GM12878 (cell line): ENCODE measurements at regions not wholly inside any gene's neighbourhood (a gene's known extent, or its start where the extent isn't known, plus 50 kb on each side); places are given as distances from the start of the nearest gene placed in this dataset.

Experiments used
- ATAC-seq: fragments of 200-7000 bp; cut with Tn5 transposase; 3 replicates; pipeline ENCODE4 v1.9.1; 2020; ENCODE audit warnings: mild to moderate bottlenecking, moderate library complexity
- BruUV-seq: library from RNA; stranded (reverse); fragments of 400-500 nt; replicated peaks from 2 replicates; lab custom pipeline; 2021; lab: Mats Ljungman, UMichigan
- CTCF ChIA-PET: fragments of 300-600 bp; sonication (Branson Sonifier 250); formaldehyde crosslinking; extraction: SDS; loops from one replicate; lab custom pipeline; 2021; ENCODE audit warnings: inconsistent platforms; lab: Yijun Ruan, JAX
- POLR2A ChIA-PET: fragments of 350-600 bp; formaldehyde crosslinking; extraction: SDS; loops from one replicate; lab custom pipeline; 2021; ENCODE audit warnings: inconsistent platforms; lab: Charles Lee
- RAD21 ChIA-PET: fragments of 300-600 bp; sonication (Branson Sonifier 250); formaldehyde crosslinking; loops from one replicate; lab custom pipeline; 2023; ENCODE audit warnings: antibody characterized with exemption; ENCODE audit not compliant: unreplicated experiment; lab: Charles Lee
- SMC1A ChIA-PET: fragments of 300-600 bp; sonication (Branson Sonifier 250); formaldehyde crosslinking; loops from one replicate; lab custom pipeline; 2023; ENCODE audit not compliant: unreplicated experiment, uncharacterized antibody; lab: Charles Lee
- DNase-seq: peaks from one replicate; pipeline ENCODE4 v3.0.0-alpha.2; 2011; ENCODE audit warnings: low read depth, low spot score
- FAIRE-seq: peaks from 3 replicates; lab custom pipeline; 2011; peaks lifted over from hg19 to GRCh38; lab: Jason Lieb, UNC
- H2AFZ ChIP-seq: 2 replicates; pipeline ENCODE4 v1.6.0; 2011; ENCODE audit warnings: low read depth, low read length, control low read depth; ENCODE audit not compliant: control insufficient read depth
- H3K27ac ChIP-seq: 2 replicates; pipeline ENCODE4 v1.5.1; 2011; ENCODE audit warnings: control low read depth; ENCODE audit not compliant: control insufficient read depth, insufficient read depth
- H3K27me3 ChIP-seq, 2 experiments: replicated peaks in 1 of 2; 2 replicates each; pipeline versions ENCODE4 v1.6.0 to v1.6.1; 2011; ENCODE audit warnings: low read length in 1 of 2; ENCODE audit not compliant: control insufficient read depth in 2 of 2, insufficient read depth in 2 of 2
- H3K36me3 ChIP-seq, 2 experiments: 2 replicates each; pipeline ENCODE4 v1.5.1; 2011; ENCODE audit warnings: low read length in 1 of 2; ENCODE audit not compliant: control insufficient read depth in 2 of 2, insufficient read depth in 2 of 2
- H3K4me1 ChIP-seq: 2 replicates; pipeline ENCODE4 v1.6.1; 2011; ENCODE audit warnings: mild to moderate bottlenecking, low read length, moderate library complexity, mixed read lengths; ENCODE audit not compliant: control insufficient read depth, insufficient read depth
- H3K4me2 ChIP-seq: 2 replicates; pipeline ENCODE4 v1.6.0; 2011; ENCODE audit warnings: control low read depth; ENCODE audit not compliant: control insufficient read depth, insufficient read depth
- H3K4me3 ChIP-seq: fragments of 200-600 bp; sonication (generic); 2 replicates; pipeline ENCODE4 v1.5.1; 2016
- H3K79me2 ChIP-seq: 2 replicates; pipeline ENCODE4 v1.6.0; 2011; ENCODE audit warnings: low read length; ENCODE audit not compliant: control insufficient read depth, insufficient read depth
- H3K9ac ChIP-seq: 2 replicates; pipeline ENCODE4 v1.8.0; 2011; ENCODE audit warnings: low read length, control low read depth, mixed read lengths; ENCODE audit not compliant: control insufficient read depth, insufficient read depth
- H3K9me3 ChIP-seq: replicated peaks from 3 replicates; pipeline ENCODE4 v1.5.1; 2011; ENCODE audit warnings: mild to moderate bottlenecking, low read length; ENCODE audit not compliant: control insufficient read depth, insufficient read depth
- H4K20me1 ChIP-seq: 2 replicates; pipeline ENCODE4 v1.6.0; 2011; ENCODE audit not compliant: control insufficient read depth, insufficient read depth
- CHD4 ChIP-seq: fragments of 200-600 bp; sonication (generic); IDR thresholded peaks from 2 replicates; pipeline ENCODE4 v1.6.1; 2016; ENCODE audit warnings: mild to moderate bottlenecking
- GATAD2B ChIP-seq: fragments of 450-650 bp; conservative IDR thresholded peaks from 2 replicates; pipeline ENCODE4 v1.6.1; 2017; ENCODE audit warnings: low read depth, mild to moderate bottlenecking, moderate library complexity
- MYC ChIP-seq: IDR thresholded peaks from 2 replicates; pipeline ENCODE4 v1.6.1; 2011; ENCODE audit warnings: mild to moderate bottlenecking, low read length, moderate library complexity, inconsistent platforms; ENCODE audit not compliant: insufficient read depth, insufficient replicate concordance, insufficient read length, severe bottlenecking
- YY1 ChIP-seq: IDR thresholded peaks from 2 replicates; pipeline ENCODE4 v1.6.1; 2011; ENCODE audit warnings: low read depth, mild to moderate bottlenecking, low read length
- ZNF274 ChIP-seq: IDR thresholded peaks from one replicate; pipeline ENCODE4 v1.8.0; 2011; ENCODE audit not compliant: insufficient read length, insufficient read depth
- WGBS: methylation state at CpG from one replicate; pipeline ENCODE4 v1.1.6; 2016; ENCODE audit warnings: low lambda C conversion rate; ENCODE audit not compliant: insufficient replicate concordance, insufficient coverage; ENCODE audit errors: missing lambda C conversion rate; 5-methylcytosine and 5-hydroxymethylcytosine counted together
- in situ Hi-C: fragments of 300-500 bp; cut with MboI; formaldehyde crosslinking; loops from 9 replicates; pipeline ENCODE4 v1.14.3; 2018; ENCODE audit warnings: mixed read lengths
- intact Hi-C: fragments of 100-400 bp; cut with micrococcal nuclease; formaldehyde crosslinking; loops from one replicate; pipeline ENCODE4 v1.14.2; 2022; ENCODE audit not compliant: unreplicated experiment
- TF ChIP-seq, protein P1 (sequence below): IDR thresholded peaks from 2 replicates; pipeline ENCODE4 v1.6.1; 2012; ENCODE audit warnings: low read depth, low read length, improper control_type of control experiment
- TF ChIP-seq, protein P2 (sequence below): fragments of 450-650 bp; formaldehyde crosslinking; IDR thresholded peaks from 2 replicates; pipeline ENCODE4 v1.4.0; 2022; ENCODE audit warnings: mild to moderate bottlenecking, moderate library complexity

DNA sequence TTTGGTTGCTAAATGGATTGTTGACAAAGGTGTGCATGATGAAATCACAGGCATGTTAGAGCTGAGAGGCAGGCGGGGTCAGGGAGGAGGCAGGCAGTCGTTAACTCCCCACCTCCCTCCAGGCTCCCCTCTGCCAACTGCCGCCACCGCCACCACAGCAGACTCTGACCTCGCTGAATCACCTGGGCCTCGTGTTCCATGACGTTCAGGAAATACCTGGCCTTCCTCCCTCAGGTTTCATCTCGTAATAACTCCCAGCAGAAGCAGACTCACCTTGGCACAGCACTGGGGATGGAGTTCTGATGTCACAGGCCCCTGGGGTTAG is 198.5 kb downstream of the KATNAL1 start:
- SMC1A ChIA-PET, result interaction anchor here (1.4 kb wide), 1 partner anchor 338 kb away, joined by 4 read pairs; no protein-coding TSS in a partner anchor
- POLR2A ChIA-PET, result no interaction called here
- TF ChIP-seq CHD4, result no peak
- TF ChIP-seq YY1, result no peak
- Histone ChIP-seq H3K79me2 (no peaks in the 10 kb centered on the region), H4K20me1 (no peaks in the 10 kb centered on the region), H3K4me1 (no peaks in the 10 kb centered on the region), H3K27me3 (no peaks in the 10 kb centered on the region), H3K4me3 (no peak overlapping the region), H3K27ac (no peak overlapping the region), H3K9ac (no peak overlapping the region), H3K9me3 (no peaks in the 10 kb centered on the region), H3K36me3 (no peaks in the 10 kb centered on the region), H3K4me2 (no peak overlapping the region), H2AFZ (no peak overlapping the region)
- DNase-seq (no peak), FAIRE-seq (no peak), ATAC-seq (no peak)
- WGBS, result 27% methylated on average over 8 of the region's 8 CpGs
- CTCF ChIA-PET, result interaction anchor here (1.2 to 8.9 kb wide), 4 partner anchors 185 to 600 kb away, joined by 4 to 286 read pairs (median 46); no protein-coding TSS in a partner anchor
- intact Hi-C loops (no loop called here), in situ Hi-C loops (no loop called here)
- RAD21 ChIA-PET, result interaction anchor here (8.5 kb wide), 1 partner anchor 338 kb away, joined by 163 read pairs; no protein-coding TSS in a partner anchor
- no TSS peak for BruUV-seq

DNA sequence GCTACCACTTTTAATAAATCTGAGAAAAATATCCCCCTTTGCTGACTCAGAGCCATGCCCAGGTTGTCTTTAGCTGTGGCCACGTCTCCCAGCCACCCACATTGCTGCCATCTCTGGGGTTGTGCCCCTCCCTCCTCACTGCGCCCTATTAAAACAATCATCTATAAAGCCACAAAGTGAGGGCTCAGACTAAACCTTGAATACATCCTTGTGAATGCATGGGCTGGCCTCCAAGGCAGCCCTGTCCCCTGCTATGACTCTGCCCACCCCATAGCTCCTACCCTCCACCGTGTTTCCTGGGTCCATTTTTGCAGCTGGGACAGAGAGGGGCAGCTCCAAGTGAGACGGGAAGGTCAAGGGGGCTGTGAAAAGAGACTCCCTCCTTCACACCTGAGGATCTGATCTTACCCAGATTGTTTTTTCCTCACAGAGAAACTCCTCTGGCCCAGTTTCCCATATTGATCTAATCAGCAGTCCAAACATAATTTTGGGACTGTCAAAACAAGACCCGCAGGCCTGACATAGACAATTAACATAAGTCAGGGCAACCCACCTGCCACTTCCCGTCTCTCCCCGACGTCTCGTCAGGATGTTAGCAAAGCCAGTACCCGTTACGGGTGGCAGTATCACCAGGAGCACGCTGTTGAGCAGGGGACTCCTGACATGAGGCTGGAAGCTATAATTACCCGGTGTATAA is 199.0 kb downstream of the KATNAL1 start:
- FAIRE-seq (no peak), DNase-seq (no peak), ATAC-seq (no peak)
- BruUV-seq, result no TSS peak
- RAD21 ChIA-PET, result interaction anchor here (8.5 kb wide), 1 partner anchor 338 kb away, joined by 163 read pairs; no protein-coding TSS in a partner anchor
- CTCF ChIA-PET, result interaction anchor here (1.3 to 7.6 kb wide), 3 partner anchors 8 to 263 kb away, joined by 3 to 86 read pairs (median 5); no protein-coding TSS in a partner anchor
- Histone ChIP-seq H3K36me3 (no peaks in the 10 kb centered on the region), H3K79me2 (no peaks in the 10 kb centered on the region), H3K4me1 (no peaks in the 10 kb centered on the region), H3K4me3 (no peak overlapping the region), H4K20me1 (no peaks in the 10 kb centered on the region), H3K27ac (no peak overlapping the region), H3K4me2 (no peak overlapping the region), H2AFZ (no peak overlapping the region), H3K9ac (no peak overlapping the region), H3K27me3 (peaks cover 0 to under 1% of the 10 kb centered on the region in 2 experiments; a peak in 1 of 4 replicates), H3K9me3 (no peaks in the 10 kb centered on the region)
- in situ Hi-C loops, result no loop called here
- intact Hi-C loops, result no loop called here
- 56% methylated on average over 13 of the region's 13 CpGs for WGBS
- POLR2A ChIA-PET, result no interaction called here
- SMC1A ChIA-PET, result interaction anchor here (1.4 kb wide), 1 partner anchor 337 kb away, joined by 4 read pairs; no protein-coding TSS in a partner anchor
- TF ChIP-seq, protein P1, sequence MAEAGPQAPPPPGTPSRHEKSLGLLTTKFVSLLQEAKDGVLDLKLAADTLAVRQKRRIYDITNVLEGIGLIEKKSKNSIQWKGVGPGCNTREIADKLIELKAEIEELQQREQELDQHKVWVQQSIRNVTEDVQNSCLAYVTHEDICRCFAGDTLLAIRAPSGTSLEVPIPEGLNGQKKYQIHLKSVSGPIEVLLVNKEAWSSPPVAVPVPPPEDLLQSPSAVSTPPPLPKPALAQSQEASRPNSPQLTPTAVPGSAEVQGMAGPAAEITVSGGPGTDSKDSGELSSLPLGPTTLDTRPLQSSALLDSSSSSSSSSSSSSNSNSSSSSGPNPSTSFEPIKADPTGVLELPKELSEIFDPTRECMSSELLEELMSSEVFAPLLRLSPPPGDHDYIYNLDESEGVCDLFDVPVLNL, result no peak
- no peak for TF ChIP-seq GATAD2B
- TF ChIP-seq MYC, result no peak
- TF ChIP-seq, protein P2, sequence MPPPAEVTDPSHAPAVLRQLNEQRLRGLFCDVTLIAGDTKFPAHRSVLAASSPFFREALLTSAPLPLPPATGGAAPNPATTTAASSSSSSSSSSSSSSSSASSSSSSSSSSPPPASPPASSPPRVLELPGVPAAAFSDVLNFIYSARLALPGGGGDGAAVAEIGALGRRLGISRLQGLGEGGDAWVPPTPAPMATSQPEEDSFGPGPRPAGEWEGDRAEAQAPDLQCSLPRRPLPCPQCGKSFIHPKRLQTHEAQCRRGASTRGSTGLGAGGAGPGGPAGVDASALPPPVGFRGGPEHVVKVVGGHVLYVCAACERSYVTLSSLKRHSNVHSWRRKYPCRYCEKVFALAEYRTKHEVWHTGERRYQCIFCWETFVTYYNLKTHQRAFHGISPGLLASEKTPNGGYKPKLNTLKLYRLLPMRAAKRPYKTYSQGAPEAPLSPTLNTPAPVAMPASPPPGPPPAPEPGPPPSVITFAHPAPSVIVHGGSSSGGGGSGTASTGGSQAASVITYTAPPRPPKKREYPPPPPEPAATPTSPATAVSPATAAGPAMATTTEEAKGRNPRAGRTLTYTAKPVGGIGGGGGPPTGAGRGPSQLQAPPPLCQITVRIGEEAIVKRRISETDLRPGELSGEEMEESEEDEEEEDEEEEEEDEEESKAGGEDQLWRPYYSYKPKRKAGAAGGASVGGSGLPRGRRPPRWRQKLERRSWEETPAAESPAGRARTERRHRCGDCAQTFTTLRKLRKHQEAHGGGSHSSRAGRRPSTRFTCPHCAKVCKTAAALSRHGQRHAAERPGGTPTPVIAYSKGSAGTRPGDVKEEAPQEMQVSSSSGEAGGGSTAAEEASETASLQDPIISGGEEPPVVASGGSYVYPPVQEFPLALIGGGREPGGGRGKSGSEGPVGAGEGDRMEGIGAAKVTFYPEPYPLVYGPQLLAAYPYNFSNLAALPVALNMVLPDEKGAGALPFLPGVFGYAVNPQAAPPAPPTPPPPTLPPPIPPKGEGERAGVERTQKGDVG, result no peak
- TF ChIP-seq ZNF274, result no peak
